ENCODE measurements at regions not wholly inside any gene's neighbourhood (a gene's known extent, or its start where the extent isn't known, plus 50 kb on each side); places are given as distances from the start of the nearest gene placed in this dataset.
"Not testable (repeated sequence)": the region's sequence is repeated elsewhere in the genome, so short reads cannot be mapped to it uniquely, and the experiment has no call there.

- Mint-ChIP-seq H3K27ac (no peak overlapping the region), H3K27me3 (no peaks in the 10 kb centered on the region), H3K36me3 (ENCODE audit: low read depth) (no peaks in the 10 kb centered on the region), H3K4me1 (no peaks in the 10 kb centered on the region), H3K4me3 (no peak overlapping the region)
- no peaks in the 10 kb centered on the region for H3K9me3 ChIP-seq (ENCODE audit: control insufficient read depth, low read length, poor library complexity, severe bottlenecking)
- ATAC-seq (no peak), DNase-seq (no peak)
Measured at GRCh38 chr4:111143510-111143909, 520.6 kb upstream of the PITX2 start.

- Mint-ChIP-seq H3K27ac (no peak overlapping the region), H3K36me3 (ENCODE audit: low read depth) (no peaks in the 10 kb centered on the region), H3K4me3 (no peak overlapping the region), H3K27me3 (no peaks in the 10 kb centered on the region), H3K4me1 (no peaks in the 10 kb centered on the region)
- H3K9me3 ChIP-seq (ENCODE audit: control insufficient read depth, low read length, poor library complexity, severe bottlenecking), result no peaks in the 10 kb centered on the region
- DNase-seq (peak in 1 of 3 donors; percentile 9), ATAC-seq (no peak)
Measured at GRCh38 chr4:111154934-111155333, 532.1 kb upstream of the PITX2 start.

DNA sequence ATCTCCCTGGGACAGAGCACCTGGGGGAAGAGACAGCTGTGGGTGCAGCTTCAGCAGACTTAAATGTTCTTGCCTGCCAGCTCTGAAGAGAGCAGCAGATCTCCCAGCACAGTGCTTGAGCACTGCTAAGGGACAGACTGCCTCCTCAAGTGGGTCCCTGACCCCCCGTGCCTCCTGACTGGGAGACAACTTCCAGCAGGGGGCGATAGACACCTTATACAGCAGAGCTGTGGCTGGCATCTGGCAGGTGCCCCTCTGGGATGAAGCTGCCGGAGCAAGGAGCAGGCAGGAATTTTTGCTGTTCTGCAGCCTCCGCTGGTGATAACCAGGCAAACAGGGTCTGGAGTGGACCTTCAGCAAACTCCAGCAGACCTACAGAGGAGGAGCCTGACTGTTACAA lies 541.7 kb upstream of the PITX2 start:
- H3K36me3 Mint-ChIP-seq (ENCODE audit: low read depth), result not testable (repeated sequence)

GRCh38 chr4:111174331-111174730 lies 551.5 kb upstream of the PITX2 start:
- Mint-ChIP-seq H3K36me3 (ENCODE audit: low read depth) (no peaks in the 10 kb centered on the region), H3K27ac (no peak overlapping the region), H3K27me3 (no peaks in the 10 kb centered on the region), H3K4me3 (no peak overlapping the region), H3K4me1 (no peaks in the 10 kb centered on the region)
- DNase-seq (no peak), ATAC-seq (no peak)
- no peaks in the 10 kb centered on the region for H3K9me3 ChIP-seq (ENCODE audit: control insufficient read depth, low read length, poor library complexity, severe bottlenecking)

More for the DNA sequence above, 541.7 kb upstream of the PITX2 start:
- ATAC-seq; H3K4me3 Mint-ChIP-seq; H3K27ac Mint-ChIP-seq; H3K9me3 ChIP-seq (ENCODE audit: control insufficient read depth, low read length, poor library complexity, severe bottlenecking); DNase-seq; H3K27me3 Mint-ChIP-seq; H3K4me1 Mint-ChIP-seq: not testable (repeated sequence)

GRCh38 chr4:111178231-111178630 lies 555.4 kb upstream of the PITX2 start:
- Mint-ChIP-seq H3K27me3 (no peaks in the 10 kb centered on the region), H3K4me3 (no peak overlapping the region), H3K36me3 (ENCODE audit: low read depth) (no peaks in the 10 kb centered on the region), H3K4me1 (no peaks in the 10 kb centered on the region), H3K27ac (no peak overlapping the region)
- ATAC-seq, result no peak
- DNase-seq, result no peak
- no peaks in the 10 kb centered on the region for H3K9me3 ChIP-seq (ENCODE audit: control insufficient read depth, low read length, poor library complexity, severe bottlenecking)

DNA sequence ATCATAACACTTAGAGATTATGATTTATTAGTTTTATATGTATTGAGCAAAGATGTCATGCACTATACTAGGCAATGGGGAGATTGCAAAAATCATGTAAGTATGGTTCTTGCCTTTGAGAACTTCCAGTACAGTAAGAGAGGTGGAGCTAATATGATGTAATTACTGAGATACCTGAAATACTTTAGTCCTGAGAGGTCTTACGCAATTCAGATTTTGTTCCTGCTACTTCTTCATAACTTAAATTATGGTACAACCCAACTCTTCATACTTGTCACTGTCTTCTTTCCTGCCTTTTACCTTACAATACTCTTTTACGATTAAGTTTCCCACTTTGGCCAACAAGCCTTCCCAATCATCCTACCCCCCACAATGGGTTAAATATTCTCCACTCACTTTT lies 564.2 kb upstream of the PITX2 start:
- Mint-ChIP-seq H3K27ac (no peak overlapping the region), H3K27me3 (no peaks in the 10 kb centered on the region), H3K4me1 (no peaks in the 10 kb centered on the region), H3K4me3 (no peak overlapping the region), H3K36me3 (ENCODE audit: low read depth) (no peaks in the 10 kb centered on the region)
- ATAC-seq (no peak), DNase-seq (no peak)
- no peaks in the 10 kb centered on the region for H3K9me3 ChIP-seq (ENCODE audit: control insufficient read depth, low read length, poor library complexity, severe bottlenecking)

DNA sequence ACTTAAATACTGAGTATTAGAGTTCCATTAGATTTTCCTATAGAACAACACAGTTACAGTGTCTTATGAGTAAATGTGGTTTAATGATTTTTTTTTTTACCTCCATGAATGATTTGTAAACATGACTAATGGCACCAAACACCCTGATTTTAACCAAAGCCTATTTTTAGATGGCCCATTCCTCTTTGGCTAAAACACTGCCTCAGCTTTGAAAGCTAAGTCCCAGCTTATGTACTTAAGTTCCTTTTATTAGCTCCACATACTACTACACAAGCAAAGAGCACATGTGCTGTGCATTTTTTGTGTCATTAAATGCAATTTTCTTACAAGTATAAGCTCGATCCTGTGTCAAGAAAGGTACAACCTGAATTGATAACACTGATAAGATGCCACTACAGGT lies 575.6 kb upstream of the PITX2 start:
- H3K4me3 Mint-ChIP-seq, result no peak overlapping the region
- H3K4me1 Mint-ChIP-seq, result no peaks in the 10 kb centered on the region
- H3K27ac Mint-ChIP-seq, result no peak overlapping the region
- no peaks in the 10 kb centered on the region for H3K36me3 Mint-ChIP-seq (ENCODE audit: low read depth)
- H3K9me3 ChIP-seq (ENCODE audit: control insufficient read depth, low read length, poor library complexity, severe bottlenecking), result no peaks in the 10 kb centered on the region
- ATAC-seq (no peak), DNase-seq (no peak)
- H3K27me3 Mint-ChIP-seq, result no peaks in the 10 kb centered on the region

- H3K27me3 Mint-ChIP-seq, result no peaks in the 10 kb centered on the region
- ATAC-seq (no peak), DNase-seq (no peak)
- no peak overlapping the region for H3K27ac Mint-ChIP-seq
- H3K4me1 Mint-ChIP-seq, result no peaks in the 10 kb centered on the region
- no peak overlapping the region for H3K4me3 Mint-ChIP-seq
- H3K9me3 ChIP-seq (ENCODE audit: control insufficient read depth, low read length, poor library complexity, severe bottlenecking), result no peaks in the 10 kb centered on the region
- no peaks in the 10 kb centered on the region for H3K36me3 Mint-ChIP-seq (ENCODE audit: low read depth)
Measured at GRCh38 chr4:111204797-111205196, 581.9 kb upstream of the PITX2 start.

DNA sequence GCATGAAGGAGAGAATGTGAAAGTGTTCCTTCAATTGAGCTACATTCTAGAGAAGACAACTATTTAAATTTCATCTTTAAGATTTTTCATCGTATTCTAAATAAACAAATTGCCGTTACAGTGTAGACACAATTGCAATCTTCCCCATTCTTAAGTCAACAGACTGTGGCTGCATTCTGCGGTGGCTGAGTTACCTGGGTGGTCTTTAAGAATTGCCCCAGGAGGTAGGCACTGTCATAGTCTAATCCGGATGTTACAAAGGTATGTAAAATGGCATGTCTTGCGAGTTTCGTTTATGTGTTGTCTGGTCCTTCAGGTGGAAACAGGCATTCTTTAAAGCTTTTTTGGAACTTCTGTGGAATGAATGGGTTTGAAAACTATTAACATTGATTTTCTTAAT lies 586.1 kb upstream of the PITX2 start:
- ATAC-seq (no peak), DNase-seq (no peak)
- no peaks in the 10 kb centered on the region for H3K36me3 Mint-ChIP-seq (ENCODE audit: low read depth)
- H3K4me1 Mint-ChIP-seq, result no peaks in the 10 kb centered on the region
- no peak overlapping the region for H3K27ac Mint-ChIP-seq
- H3K27me3 Mint-ChIP-seq, result no peaks in the 10 kb centered on the region
- H3K4me3 Mint-ChIP-seq, result no peak overlapping the region
- no peaks in the 10 kb centered on the region for H3K9me3 ChIP-seq (ENCODE audit: control insufficient read depth, low read length, poor library complexity, severe bottlenecking)

DNA sequence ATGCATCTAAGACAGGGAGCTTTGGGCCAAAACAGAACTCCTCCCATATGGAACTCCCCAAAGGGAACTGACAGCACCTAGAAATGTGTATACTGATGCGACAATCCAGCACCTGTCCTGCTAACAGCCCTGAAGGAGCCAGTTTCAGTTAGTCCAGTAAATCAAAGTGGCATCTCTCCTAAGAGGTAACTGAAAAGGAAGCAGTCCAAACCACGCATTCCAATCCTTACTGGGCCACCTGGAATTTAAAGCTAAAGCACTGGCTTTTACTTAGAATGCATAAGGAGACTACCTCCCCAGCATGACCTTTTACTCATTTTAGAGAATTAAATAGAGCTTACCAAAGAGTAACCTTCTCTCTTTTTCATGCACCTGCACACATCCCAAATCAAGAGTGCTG lies 586.8 kb upstream of the PITX2 start:
- no peak overlapping the region for H3K4me3 Mint-ChIP-seq
- H3K9me3 ChIP-seq (ENCODE audit: control insufficient read depth, low read length, poor library complexity, severe bottlenecking), result no peaks in the 10 kb centered on the region
- H3K36me3 Mint-ChIP-seq (ENCODE audit: low read depth), result no peaks in the 10 kb centered on the region
- ATAC-seq (no peak), DNase-seq (no peak)
- H3K4me1 Mint-ChIP-seq, result no peaks in the 10 kb centered on the region
- H3K27ac Mint-ChIP-seq, result no peak overlapping the region
- no peaks in the 10 kb centered on the region for H3K27me3 Mint-ChIP-seq

GRCh38 chr4:111210595-111210994 lies 587.7 kb upstream of the PITX2 start:
- ATAC-seq, result no peak
- Mint-ChIP-seq H3K4me3 (no peak overlapping the region), H3K27ac (no peak overlapping the region), H3K27me3 (no peaks in the 10 kb centered on the region), H3K4me1 (no peaks in the 10 kb centered on the region), H3K36me3 (ENCODE audit: low read depth) (no peaks in the 10 kb centered on the region)
- no peaks in the 10 kb centered on the region for H3K9me3 ChIP-seq (ENCODE audit: control insufficient read depth, low read length, poor library complexity, severe bottlenecking)
- DNase-seq, result no peak

DNA sequence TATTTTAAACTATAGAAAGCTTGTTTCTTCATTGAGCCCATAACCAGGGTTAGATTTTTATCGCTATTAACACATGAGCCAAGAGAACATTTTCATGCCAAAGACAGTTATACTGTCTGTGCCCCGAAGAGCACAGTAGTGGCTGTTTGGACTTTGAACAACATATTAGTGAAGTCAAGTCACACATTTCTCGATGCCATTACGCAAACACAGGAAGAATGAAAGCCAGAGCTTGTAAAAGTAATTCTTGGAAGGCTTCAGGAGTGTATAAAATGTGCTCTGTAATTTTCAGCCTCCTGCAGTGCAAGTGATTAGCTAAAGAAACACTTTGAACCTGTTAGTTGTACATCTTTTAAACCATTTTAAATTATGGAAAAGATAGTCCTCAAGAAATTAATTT lies 590.7 kb upstream of the PITX2 start:
- Mint-ChIP-seq H3K27ac (no peak overlapping the region), H3K4me1 (no peaks in the 10 kb centered on the region), H3K36me3 (ENCODE audit: low read depth) (no peaks in the 10 kb centered on the region), H3K27me3 (no peaks in the 10 kb centered on the region), H3K4me3 (no peak overlapping the region)
- no peak for ATAC-seq
- no peaks in the 10 kb centered on the region for H3K9me3 ChIP-seq (ENCODE audit: control insufficient read depth, low read length, poor library complexity, severe bottlenecking)
- no peak for DNase-seq

- no peaks in the 10 kb centered on the region for H3K36me3 Mint-ChIP-seq (ENCODE audit: low read depth)
- no peak overlapping the region for H3K4me3 Mint-ChIP-seq
- DNase-seq (no peak), ATAC-seq (no peak)
- H3K4me1 Mint-ChIP-seq, result no peaks in the 10 kb centered on the region
- H3K9me3 ChIP-seq (ENCODE audit: control insufficient read depth, low read length, poor library complexity, severe bottlenecking), result no peaks in the 10 kb centered on the region
- H3K27me3 Mint-ChIP-seq, result no peaks in the 10 kb centered on the region
- H3K27ac Mint-ChIP-seq, result no peak overlapping the region
Measured at GRCh38 chr4:111214371-111214770, 591.5 kb upstream of the PITX2 start.

GRCh38 chr4:111215755-111216154 lies 592.9 kb upstream of the PITX2 start:
- Mint-ChIP-seq H3K27ac (no peak overlapping the region), H3K4me3 (no peak overlapping the region), H3K27me3 (no peaks in the 10 kb centered on the region), H3K4me1 (no peaks in the 10 kb centered on the region), H3K36me3 (ENCODE audit: low read depth) (no peaks in the 10 kb centered on the region)
- DNase-seq (no peak), ATAC-seq (no peak)
- H3K9me3 ChIP-seq (ENCODE audit: control insufficient read depth, low read length, poor library complexity, severe bottlenecking), result no peaks in the 10 kb centered on the region

- ATAC-seq (no peak), DNase-seq (no peak)
- H3K9me3 ChIP-seq (ENCODE audit: control insufficient read depth, low read length, poor library complexity, severe bottlenecking), result no peaks in the 10 kb centered on the region
- Mint-ChIP-seq H3K27me3 (no peaks in the 10 kb centered on the region), H3K36me3 (ENCODE audit: low read depth) (no peaks in the 10 kb centered on the region), H3K4me3 (no peak overlapping the region), H3K4me1 (no peaks in the 10 kb centered on the region), H3K27ac (no peak overlapping the region)
Measured at GRCh38 chr4:111216791-111217190, 593.9 kb upstream of the PITX2 start.
